ENCODE measurements at regions not wholly inside any gene's neighbourhood (a gene's known extent, or its start where the extent isn't known, plus 50 kb on each side); places are given as distances from the start of the nearest gene placed in this dataset.

DNA sequence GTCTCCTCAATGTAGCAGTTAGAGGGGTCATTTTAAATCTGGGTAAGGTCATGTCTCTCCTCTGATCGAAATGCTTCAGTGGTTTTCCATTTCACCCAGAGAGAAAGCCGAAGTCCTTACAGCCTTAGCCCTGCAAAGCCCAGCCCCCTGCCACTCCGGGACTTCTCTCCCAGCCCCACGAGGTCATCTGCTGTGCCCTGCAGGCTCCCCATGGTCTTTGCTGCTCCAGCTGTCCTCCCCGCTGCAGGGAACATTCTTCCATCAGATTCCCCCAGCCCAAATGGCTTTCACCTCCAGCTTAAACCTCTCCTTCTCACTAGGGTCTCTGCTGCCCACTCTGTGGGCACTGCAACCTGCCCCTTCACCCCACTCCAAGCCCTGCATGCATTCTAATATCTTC lies 626.5 kb downstream of the NPHP4 start:
- TF ChIP-seq, protein P1, sequence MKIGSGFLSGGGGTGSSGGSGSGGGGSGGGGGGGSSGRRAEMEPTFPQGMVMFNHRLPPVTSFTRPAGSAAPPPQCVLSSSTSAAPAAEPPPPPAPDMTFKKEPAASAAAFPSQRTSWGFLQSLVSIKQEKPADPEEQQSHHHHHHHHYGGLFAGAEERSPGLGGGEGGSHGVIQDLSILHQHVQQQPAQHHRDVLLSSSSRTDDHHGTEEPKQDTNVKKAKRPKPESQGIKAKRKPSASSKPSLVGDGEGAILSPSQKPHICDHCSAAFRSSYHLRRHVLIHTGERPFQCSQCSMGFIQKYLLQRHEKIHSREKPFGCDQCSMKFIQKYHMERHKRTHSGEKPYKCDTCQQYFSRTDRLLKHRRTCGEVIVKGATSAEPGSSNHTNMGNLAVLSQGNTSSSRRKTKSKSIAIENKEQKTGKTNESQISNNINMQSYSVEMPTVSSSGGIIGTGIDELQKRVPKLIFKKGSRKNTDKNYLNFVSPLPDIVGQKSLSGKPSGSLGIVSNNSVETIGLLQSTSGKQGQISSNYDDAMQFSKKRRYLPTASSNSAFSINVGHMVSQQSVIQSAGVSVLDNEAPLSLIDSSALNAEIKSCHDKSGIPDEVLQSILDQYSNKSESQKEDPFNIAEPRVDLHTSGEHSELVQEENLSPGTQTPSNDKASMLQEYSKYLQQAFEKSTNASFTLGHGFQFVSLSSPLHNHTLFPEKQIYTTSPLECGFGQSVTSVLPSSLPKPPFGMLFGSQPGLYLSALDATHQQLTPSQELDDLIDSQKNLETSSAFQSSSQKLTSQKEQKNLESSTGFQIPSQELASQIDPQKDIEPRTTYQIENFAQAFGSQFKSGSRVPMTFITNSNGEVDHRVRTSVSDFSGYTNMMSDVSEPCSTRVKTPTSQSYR (CRISPR knock-in tag; IDR thresholded peaks at IDR 0.05), result no peak
- no peak for TF ChIP-seq CREM (CRISPR knock-in tag; IDR thresholded peaks at IDR 0.05)
- TF ChIP-seq, protein P2, sequence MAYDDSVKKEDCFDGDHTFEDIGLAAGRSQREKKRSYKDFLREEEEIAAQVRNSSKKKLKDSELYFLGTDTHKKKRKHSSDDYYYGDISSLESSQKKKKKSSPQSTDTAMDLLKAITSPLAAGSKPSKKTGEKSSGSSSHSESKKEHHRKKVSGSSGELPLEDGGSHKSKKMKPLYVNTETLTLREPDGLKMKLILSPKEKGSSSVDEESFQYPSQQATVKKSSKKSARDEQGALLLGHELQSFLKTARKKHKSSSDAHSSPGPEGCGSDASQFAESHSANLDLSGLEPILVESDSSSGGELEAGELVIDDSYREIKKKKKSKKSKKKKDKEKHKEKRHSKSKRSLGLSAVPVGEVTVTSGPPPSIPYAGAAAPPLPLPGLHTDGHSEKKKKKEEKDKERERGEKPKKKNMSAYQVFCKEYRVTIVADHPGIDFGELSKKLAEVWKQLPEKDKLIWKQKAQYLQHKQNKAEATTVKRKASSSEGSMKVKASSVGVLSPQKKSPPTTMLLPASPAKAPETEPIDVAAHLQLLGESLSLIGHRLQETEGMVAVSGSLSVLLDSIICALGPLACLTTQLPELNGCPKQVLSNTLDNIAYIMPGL (CRISPR knock-in tag; IDR thresholded peaks at IDR 0.05), result no peak
- TF ChIP-seq, protein P3, sequence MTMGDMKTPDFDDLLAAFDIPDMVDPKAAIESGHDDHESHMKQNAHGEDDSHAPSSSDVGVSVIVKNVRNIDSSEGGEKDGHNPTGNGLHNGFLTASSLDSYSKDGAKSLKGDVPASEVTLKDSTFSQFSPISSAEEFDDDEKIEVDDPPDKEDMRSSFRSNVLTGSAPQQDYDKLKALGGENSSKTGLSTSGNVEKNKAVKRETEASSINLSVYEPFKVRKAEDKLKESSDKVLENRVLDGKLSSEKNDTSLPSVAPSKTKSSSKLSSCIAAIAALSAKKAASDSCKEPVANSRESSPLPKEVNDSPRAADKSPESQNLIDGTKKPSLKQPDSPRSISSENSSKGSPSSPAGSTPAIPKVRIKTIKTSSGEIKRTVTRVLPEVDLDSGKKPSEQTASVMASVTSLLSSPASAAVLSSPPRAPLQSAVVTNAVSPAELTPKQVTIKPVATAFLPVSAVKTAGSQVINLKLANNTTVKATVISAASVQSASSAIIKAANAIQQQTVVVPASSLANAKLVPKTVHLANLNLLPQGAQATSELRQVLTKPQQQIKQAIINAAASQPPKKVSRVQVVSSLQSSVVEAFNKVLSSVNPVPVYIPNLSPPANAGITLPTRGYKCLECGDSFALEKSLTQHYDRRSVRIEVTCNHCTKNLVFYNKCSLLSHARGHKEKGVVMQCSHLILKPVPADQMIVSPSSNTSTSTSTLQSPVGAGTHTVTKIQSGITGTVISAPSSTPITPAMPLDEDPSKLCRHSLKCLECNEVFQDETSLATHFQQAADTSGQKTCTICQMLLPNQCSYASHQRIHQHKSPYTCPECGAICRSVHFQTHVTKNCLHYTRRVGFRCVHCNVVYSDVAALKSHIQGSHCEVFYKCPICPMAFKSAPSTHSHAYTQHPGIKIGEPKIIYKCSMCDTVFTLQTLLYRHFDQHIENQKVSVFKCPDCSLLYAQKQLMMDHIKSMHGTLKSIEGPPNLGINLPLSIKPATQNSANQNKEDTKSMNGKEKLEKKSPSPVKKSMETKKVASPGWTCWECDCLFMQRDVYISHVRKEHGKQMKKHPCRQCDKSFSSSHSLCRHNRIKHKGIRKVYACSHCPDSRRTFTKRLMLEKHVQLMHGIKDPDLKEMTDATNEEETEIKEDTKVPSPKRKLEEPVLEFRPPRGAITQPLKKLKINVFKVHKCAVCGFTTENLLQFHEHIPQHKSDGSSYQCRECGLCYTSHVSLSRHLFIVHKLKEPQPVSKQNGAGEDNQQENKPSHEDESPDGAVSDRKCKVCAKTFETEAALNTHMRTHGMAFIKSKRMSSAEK (CRISPR knock-in tag; IDR thresholded peaks at IDR 0.05; ENCODE audit: borderline replicate concordance), result no peak
- no peak for TF ChIP-seq TP53 (CRISPR knock-in tag; IDR thresholded peaks at IDR 0.05)
- no peak for TF ChIP-seq OVOL2 (CRISPR knock-in tag; IDR thresholded peaks at IDR 0.05; ENCODE audit: borderline replicate concordance)
- TF ChIP-seq, protein P4, sequence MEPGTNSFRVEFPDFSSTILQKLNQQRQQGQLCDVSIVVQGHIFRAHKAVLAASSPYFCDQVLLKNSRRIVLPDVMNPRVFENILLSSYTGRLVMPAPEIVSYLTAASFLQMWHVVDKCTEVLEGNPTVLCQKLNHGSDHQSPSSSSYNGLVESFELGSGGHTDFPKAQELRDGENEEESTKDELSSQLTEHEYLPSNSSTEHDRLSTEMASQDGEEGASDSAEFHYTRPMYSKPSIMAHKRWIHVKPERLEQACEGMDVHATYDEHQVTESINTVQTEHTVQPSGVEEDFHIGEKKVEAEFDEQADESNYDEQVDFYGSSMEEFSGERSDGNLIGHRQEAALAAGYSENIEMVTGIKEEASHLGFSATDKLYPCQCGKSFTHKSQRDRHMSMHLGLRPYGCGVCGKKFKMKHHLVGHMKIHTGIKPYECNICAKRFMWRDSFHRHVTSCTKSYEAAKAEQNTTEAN (CRISPR knock-in tag; IDR thresholded peaks at IDR 0.05), result no peak
- TF ChIP-seq, protein P5, sequence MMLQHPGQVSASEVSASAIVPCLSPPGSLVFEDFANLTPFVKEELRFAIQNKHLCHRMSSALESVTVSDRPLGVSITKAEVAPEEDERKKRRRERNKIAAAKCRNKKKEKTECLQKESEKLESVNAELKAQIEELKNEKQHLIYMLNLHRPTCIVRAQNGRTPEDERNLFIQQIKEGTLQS (CRISPR knock-in tag; conservative IDR thresholded peaks at IDR 0.05), result no peak
- TF ChIP-seq, protein P6, sequence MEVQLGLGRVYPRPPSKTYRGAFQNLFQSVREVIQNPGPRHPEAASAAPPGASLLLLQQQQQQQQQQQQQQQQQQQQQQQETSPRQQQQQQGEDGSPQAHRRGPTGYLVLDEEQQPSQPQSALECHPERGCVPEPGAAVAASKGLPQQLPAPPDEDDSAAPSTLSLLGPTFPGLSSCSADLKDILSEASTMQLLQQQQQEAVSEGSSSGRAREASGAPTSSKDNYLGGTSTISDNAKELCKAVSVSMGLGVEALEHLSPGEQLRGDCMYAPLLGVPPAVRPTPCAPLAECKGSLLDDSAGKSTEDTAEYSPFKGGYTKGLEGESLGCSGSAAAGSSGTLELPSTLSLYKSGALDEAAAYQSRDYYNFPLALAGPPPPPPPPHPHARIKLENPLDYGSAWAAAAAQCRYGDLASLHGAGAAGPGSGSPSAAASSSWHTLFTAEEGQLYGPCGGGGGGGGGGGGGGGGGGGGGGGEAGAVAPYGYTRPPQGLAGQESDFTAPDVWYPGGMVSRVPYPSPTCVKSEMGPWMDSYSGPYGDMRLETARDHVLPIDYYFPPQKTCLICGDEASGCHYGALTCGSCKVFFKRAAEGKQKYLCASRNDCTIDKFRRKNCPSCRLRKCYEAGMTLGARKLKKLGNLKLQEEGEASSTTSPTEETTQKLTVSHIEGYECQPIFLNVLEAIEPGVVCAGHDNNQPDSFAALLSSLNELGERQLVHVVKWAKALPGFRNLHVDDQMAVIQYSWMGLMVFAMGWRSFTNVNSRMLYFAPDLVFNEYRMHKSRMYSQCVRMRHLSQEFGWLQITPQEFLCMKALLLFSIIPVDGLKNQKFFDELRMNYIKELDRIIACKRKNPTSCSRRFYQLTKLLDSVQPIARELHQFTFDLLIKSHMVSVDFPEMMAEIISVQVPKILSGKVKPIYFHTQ (CRISPR knock-in tag; IDR thresholded peaks at IDR 0.05), result no peak
- H3K9me3 Mint-ChIP-seq, result peaks cover 83% of the 10 kb centered on the region
- CTCF ChIA-PET, result no interaction called here
- peaks cover 29% of the 10 kb centered on the region for H3K27me3 Mint-ChIP-seq (ENCODE audit: low read depth)
- H3K4me3 Mint-ChIP-seq, result no peak overlapping the region
- peaks cover 81% of the 10 kb centered on the region for H3K36me3 Mint-ChIP-seq
- no peak overlapping the region for H3K27ac Mint-ChIP-seq
- ATAC-seq (no peak), DNase-seq (ENCODE audit: low spot score) (no peak)
- POLR2A ChIA-PET, result no interaction called here
- H3K4me1 Mint-ChIP-seq, result no peaks in the 10 kb centered on the region

DNA sequence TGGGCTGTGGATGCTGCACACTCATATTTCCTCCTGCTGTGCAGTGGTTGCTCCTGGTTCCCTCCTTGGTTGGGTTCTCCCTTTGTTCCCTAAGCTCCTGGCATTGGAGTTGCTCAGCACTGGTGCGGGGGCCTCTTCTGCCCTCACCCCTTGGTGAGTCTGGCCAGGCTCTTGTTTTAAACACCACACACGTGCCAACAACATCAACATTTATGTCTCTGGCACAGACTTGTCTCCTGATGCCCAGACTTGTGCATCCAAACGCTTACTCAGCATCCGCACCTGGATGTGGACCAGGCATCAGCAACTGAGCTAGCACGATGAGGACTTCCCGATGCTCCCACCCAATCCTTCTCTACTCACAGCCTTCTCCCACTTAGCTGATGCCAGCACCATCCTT lies 627.6 kb downstream of the NPHP4 start:
- TF ChIP-seq, protein P7, sequence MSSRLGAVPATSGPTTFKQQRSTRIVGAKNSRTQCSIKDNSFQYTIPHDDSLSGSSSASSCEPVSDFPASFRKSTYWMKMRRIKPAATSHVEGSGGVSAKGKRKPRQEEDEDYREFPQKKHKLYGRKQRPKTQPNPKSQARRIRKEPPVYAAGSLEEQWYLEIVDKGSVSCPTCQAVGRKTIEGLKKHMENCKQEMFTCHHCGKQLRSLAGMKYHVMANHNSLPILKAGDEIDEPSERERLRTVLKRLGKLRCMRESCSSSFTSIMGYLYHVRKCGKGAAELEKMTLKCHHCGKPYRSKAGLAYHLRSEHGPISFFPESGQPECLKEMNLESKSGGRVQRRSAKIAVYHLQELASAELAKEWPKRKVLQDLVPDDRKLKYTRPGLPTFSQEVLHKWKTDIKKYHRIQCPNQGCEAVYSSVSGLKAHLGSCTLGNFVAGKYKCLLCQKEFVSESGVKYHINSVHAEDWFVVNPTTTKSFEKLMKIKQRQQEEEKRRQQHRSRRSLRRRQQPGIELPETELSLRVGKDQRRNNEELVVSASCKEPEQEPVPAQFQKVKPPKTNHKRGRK (CRISPR knock-in tag; IDR thresholded peaks at IDR 0.05; ENCODE audit: borderline replicate concordance), result no peak
- TF ChIP-seq, protein P8, sequence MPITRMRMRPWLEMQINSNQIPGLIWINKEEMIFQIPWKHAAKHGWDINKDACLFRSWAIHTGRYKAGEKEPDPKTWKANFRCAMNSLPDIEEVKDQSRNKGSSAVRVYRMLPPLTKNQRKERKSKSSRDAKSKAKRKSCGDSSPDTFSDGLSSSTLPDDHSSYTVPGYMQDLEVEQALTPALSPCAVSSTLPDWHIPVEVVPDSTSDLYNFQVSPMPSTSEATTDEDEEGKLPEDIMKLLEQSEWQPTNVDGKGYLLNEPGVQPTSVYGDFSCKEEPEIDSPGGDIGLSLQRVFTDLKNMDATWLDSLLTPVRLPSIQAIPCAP (CRISPR knock-in tag; IDR thresholded peaks at IDR 0.05), result no peak
- TF ChIP-seq RELA (CRISPR knock-in tag; IDR thresholded peaks at IDR 0.05; ENCODE audit: borderline replicate concordance), result no peak
- TF ChIP-seq, protein P6 (CRISPR knock-in tag; IDR thresholded peaks at IDR 0.05), result no peak
- TF ChIP-seq, protein P9, sequence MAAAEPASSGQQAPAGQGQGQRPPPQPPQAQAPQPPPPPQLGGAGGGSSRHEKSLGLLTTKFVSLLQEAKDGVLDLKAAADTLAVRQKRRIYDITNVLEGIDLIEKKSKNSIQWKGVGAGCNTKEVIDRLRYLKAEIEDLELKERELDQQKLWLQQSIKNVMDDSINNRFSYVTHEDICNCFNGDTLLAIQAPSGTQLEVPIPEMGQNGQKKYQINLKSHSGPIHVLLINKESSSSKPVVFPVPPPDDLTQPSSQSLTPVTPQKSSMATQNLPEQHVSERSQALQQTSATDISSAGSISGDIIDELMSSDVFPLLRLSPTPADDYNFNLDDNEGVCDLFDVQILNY (CRISPR knock-in tag; IDR thresholded peaks at IDR 0.05), result no peak
- ATAC-seq (no peak), DNase-seq (ENCODE audit: low spot score) (no peak)
- Mint-ChIP-seq H3K36me3 (peaks cover 82% of the 10 kb centered on the region), H3K27me3 (ENCODE audit: low read depth) (peaks cover 30% of the 10 kb centered on the region), H3K4me1 (no peaks in the 10 kb centered on the region), H3K9me3 (peaks cover 88% of the 10 kb centered on the region), H3K4me3 (no peak overlapping the region), H3K27ac (no peak overlapping the region)
- CTCF ChIA-PET, result no interaction called here
- POLR2A ChIA-PET, result no interaction called here

Measured in WTC11 (cell line).